C4-2B (cell line): ENCODE measurements at regions not wholly inside any gene's neighbourhood (a gene's known extent, or its start where the extent isn't known, plus 50 kb on each side); places are given as distances from the start of the nearest gene placed in this dataset.

Experiments
- ZFX ChIP-seq: fragments of 450-650 bp; IDR thresholded peaks from 2 replicates; pipeline ENCODE4 v1.6.1; 2017
- TF ChIP-seq, protein P1 (sequence below): fragments of 450-650 bp; conservative IDR thresholded peaks from 2 replicates; pipeline ENCODE4 v1.5.1; 2017; ENCODE audit warnings: mild to moderate bottlenecking

DNA sequence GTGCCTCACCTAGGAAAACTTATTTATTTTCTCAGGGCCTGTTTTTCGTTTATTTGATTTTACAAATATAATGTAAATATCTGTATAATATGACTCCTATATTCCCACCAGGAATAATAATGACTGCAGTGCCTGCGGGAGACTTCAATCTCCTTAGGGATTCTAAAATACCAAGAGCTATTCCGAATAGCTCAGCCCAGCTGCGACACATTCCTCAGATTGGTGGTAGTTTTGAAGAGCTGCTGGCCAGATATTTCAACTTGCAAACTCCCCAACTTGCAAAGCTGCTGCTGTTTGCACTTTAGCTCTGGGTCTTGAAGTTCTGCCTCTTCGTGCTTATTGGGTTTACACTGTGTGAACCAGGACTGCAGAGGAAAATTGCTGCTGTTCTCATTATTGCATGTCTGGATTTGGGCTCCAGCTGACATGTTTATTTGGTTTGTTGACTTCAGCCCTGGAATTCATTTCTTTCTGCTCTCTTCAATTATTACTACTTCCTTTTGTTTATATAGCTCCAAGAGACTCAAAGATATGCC, 480.2 kb upstream of the CHST9 start:
- TF ChIP-seq, protein P1, sequence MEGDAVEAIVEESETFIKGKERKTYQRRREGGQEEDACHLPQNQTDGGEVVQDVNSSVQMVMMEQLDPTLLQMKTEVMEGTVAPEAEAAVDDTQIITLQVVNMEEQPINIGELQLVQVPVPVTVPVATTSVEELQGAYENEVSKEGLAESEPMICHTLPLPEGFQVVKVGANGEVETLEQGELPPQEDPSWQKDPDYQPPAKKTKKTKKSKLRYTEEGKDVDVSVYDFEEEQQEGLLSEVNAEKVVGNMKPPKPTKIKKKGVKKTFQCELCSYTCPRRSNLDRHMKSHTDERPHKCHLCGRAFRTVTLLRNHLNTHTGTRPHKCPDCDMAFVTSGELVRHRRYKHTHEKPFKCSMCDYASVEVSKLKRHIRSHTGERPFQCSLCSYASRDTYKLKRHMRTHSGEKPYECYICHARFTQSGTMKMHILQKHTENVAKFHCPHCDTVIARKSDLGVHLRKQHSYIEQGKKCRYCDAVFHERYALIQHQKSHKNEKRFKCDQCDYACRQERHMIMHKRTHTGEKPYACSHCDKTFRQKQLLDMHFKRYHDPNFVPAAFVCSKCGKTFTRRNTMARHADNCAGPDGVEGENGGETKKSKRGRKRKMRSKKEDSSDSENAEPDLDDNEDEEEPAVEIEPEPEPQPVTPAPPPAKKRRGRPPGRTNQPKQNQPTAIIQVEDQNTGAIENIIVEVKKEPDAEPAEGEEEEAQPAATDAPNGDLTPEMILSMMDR = no peak
- no peak for TF ChIP-seq ZFX
